Stimulated activated CD8-positive, alpha-beta memory T cell treated with anti-CD3 and anti-CD28 coated beads, Interleukin-15, amount 100 ng/mL, for 48 hours (primary cell): ENCODE measurements at regions not wholly inside any gene's neighbourhood (a gene's known extent, or its start where the extent isn't known, plus 50 kb on each side); places are given as distances from the start of the nearest gene placed in this dataset.

ENCODE experiments used
- DNase-seq, 2 donors: peaks; one replicate each; pipeline ENCODE4 v3.0.0-alpha.2; 2020; ENCODE audit warnings: low read depth in 2 of 2

GRCh38 chr15:85847031-85847430 is 52.3 kb upstream of the KLHL25 start:
- no peak for DNase-seq

GRCh38 chr15:85849946-85850345 is 55.2 kb upstream of the KLHL25 start:
- DNase-seq, result no peak

- DNase-seq, result no peak
These were observed 58.2 kb upstream of the KLHL25 start for GRCh38 chr15:85852969-85853368.

GRCh38 chr15:85854345-85855097 is 59.8 kb upstream of the KLHL25 start:
- no peak for DNase-seq

- DNase-seq, result peak; percentile 60 to 64
These were observed 64.1 kb upstream of the KLHL25 start for GRCh38 chr15:85858586-85859375.

GRCh38 chr15:85859671-85860070 is 64.9 kb upstream of the KLHL25 start:
- no peak for DNase-seq

GRCh38 chr15:85860394-85861161 is 65.9 kb upstream of the KLHL25 start:
- DNase-seq, result no peak

- DNase-seq, result no peak
These were observed 70.5 kb upstream of the KLHL25 start for GRCh38 chr15:85865070-85865684.

- DNase-seq, result no peak
These were observed 72.5 kb upstream of the KLHL25 start for GRCh38 chr15:85867250-85867649.

GRCh38 chr15:85869124-85869523 is 74.4 kb upstream of the KLHL25 start:
- no peak for DNase-seq

GRCh38 chr15:85870216-85871014 is 75.7 kb upstream of the KLHL25 start:
- no peak for DNase-seq

- no peak for DNase-seq
These were observed 76.8 kb upstream of the KLHL25 start for GRCh38 chr15:85871545-85871944.

- no peak for DNase-seq
These were observed 77.4 kb upstream of the KLHL25 start for GRCh38 chr15:85872125-85872524.

GRCh38 chr15:85874236-85874635 is 79.5 kb upstream of the KLHL25 start:
- no peak for DNase-seq

GRCh38 chr15:85875756-85876155 is 81.0 kb upstream of the KLHL25 start:
- DNase-seq, result no peak

- DNase-seq, result no peak
These were observed 84.1 kb upstream of the KLHL25 start for GRCh38 chr15:85878828-85879225.

- no peak for DNase-seq
These were observed 84.8 kb upstream of the KLHL25 start for GRCh38 chr15:85879334-85880163.

- no peak for DNase-seq
These were observed 85.9 kb upstream of the KLHL25 start for GRCh38 chr15:85880501-85881190.

- DNase-seq, result no peak
These were observed 91.6 kb upstream of the KLHL25 start for GRCh38 chr15:85886309-85886811.
